ENCODE measurements at regions not wholly inside any gene's neighbourhood (a gene's known extent, or its start where the extent isn't known, plus 50 kb on each side); places are given as distances from the start of the nearest gene placed in this dataset.
"Not testable (repeated sequence)": the region's sequence is repeated elsewhere in the genome, so short reads cannot be mapped to it uniquely, and the experiment has no call there.

- no peak for DNase-seq
Measured at GRCh38 chr10:22071332-22071731, 67.8 kb upstream of the DNAJC1 start.

GRCh38 chr10:22067091-22067490 lies 63.6 kb upstream of the DNAJC1 start:
- no peak for DNase-seq

GRCh38 chr10:22060984-22061383 lies 57.5 kb upstream of the DNAJC1 start:
- DNase-seq, result not testable (repeated sequence)

GRCh38 chr10:22058201-22058600 lies 54.7 kb upstream of the DNAJC1 start:
- no peak for DNase-seq

GRCh38 chr10:22054961-22055360 lies 51.4 kb upstream of the DNAJC1 start:
- DNase-seq, result no peak

Measured in RPMI8226 (cell line).